ENCODE measurements at regions not wholly inside any gene's neighbourhood (a gene's known extent, or its start where the extent isn't known, plus 50 kb on each side); places are given as distances from the start of the nearest gene placed in this dataset.

DNA sequence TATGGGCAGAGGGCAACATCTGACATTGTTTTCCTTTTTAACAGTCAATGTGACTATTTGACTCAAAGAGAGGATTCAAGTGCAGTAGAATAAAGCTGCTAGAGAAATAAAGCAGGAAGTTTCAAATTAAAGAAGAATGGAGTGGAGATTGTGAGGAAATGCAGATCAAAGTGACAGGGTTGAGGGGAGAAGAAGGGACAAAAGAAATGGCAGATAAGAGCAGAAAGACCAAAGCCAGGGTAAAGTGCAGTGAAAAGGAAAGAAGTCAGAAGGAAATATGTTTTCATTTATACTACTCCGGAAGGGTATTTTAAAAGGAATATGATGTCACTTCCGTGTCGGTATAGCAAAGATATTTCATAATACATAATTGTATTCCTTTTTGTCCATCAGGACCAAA lies 297.5 kb upstream of the CRIM1 start:
- TF ChIP-seq, protein P1, sequence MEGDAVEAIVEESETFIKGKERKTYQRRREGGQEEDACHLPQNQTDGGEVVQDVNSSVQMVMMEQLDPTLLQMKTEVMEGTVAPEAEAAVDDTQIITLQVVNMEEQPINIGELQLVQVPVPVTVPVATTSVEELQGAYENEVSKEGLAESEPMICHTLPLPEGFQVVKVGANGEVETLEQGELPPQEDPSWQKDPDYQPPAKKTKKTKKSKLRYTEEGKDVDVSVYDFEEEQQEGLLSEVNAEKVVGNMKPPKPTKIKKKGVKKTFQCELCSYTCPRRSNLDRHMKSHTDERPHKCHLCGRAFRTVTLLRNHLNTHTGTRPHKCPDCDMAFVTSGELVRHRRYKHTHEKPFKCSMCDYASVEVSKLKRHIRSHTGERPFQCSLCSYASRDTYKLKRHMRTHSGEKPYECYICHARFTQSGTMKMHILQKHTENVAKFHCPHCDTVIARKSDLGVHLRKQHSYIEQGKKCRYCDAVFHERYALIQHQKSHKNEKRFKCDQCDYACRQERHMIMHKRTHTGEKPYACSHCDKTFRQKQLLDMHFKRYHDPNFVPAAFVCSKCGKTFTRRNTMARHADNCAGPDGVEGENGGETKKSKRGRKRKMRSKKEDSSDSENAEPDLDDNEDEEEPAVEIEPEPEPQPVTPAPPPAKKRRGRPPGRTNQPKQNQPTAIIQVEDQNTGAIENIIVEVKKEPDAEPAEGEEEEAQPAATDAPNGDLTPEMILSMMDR (IDR thresholded peaks at IDR 0.05), result no peak
- TF ChIP-seq POLR2A (IDR thresholded peaks at IDR 0.05), result no peak
- no peak for TF ChIP-seq POLR2AphosphoS5 (IDR thresholded peaks at IDR 0.05)

All from prostate gland (tissue), 2 donors.